ENCODE measurements at regions not wholly inside any gene's neighbourhood (a gene's known extent, or its start where the extent isn't known, plus 50 kb on each side); places are given as distances from the start of the nearest gene placed in this dataset.

DNA sequence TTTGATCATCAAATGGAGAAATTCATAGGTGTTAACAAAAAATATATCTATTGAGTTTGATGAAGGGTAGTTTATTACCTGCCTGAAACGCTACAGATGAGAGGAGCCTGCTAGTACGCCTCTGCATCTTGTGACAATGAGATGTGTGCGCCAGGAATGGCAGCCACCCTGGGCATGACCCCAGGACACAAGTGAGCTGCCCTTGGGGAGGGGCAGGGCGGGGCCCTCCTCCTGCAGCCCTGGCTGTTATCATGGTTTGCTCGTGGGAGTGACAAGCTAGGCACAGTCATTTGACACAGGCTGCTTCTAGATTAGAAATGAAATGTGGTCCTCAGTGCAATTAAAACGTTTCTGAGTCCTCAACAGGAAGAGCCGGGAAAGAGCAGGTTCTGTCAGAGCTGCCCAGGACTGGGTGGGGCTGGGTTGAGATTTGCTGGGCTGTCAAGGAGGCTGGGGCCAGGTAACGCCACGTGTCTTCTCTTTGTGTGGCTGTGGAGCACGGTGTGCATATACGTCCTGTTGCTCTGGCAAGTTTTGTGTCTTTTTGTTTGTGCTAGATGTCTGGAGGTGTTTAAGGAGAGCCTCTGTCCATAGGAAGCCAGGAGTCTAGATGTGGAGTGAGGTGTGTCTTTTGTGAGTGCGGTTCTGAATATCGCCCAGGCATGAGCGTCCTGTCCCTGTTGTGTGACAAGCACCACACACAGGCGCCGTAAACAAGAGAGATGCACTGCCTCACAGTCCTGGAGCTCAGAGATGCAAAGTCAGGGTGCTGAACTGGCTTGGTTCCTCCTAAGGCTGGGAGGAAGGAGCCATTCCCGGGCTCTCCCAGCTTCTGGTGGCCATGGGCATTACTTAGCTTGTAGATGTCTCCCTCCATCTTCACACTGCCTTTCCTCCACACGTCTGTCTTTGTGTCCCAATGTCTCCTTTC, 129.0 kb upstream of the IRX4 start:
- DNase-seq (ENCODE audit: low spot score) = no peak

- no peak for DNase-seq (ENCODE audit: low spot score)
Observed at GRCh38 chr5:2010940-2011339, 128.2 kb upstream of the IRX4 start.

GRCh38 chr5:2009986-2010914, 127.5 kb upstream of the IRX4 start:
- no peak for DNase-seq (ENCODE audit: low spot score)

- DNase-seq (ENCODE audit: low spot score) = no peak
Observed at GRCh38 chr5:2008851-2009629, 126.3 kb upstream of the IRX4 start.

DNA sequence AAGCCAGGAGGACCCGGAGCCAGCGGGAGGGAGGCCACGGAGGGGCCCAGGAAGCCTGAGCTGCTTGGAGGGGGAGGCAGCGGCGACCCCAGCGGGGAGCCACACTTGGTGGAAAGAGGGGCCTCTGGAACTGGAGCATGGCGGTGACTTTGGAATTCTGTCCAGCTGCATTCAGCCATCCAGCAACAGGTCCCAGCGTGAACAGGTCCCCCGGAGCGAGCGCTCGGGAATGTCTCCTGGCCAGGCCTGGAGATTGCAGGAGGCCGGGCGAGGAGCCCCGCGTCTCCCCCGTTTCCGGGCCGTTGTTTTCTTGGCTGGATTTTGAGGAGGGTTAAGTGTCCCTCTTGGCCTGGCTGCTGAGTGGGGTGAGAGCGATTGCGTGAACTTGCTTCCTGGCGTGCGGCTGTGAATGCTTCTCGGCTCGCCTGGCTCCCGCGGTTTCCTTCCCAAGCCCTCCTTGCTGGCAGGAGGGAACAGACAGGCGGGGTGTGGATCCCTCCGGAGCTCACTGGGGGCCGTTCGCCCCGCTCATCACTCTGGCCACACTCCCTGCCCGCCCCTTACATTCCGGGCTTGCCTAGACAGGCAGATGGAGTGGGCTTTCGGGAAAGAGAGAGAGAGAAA, 125.3 kb upstream of the IRX4 start:
- DNase-seq (ENCODE audit: low spot score) = no peak

DNA sequence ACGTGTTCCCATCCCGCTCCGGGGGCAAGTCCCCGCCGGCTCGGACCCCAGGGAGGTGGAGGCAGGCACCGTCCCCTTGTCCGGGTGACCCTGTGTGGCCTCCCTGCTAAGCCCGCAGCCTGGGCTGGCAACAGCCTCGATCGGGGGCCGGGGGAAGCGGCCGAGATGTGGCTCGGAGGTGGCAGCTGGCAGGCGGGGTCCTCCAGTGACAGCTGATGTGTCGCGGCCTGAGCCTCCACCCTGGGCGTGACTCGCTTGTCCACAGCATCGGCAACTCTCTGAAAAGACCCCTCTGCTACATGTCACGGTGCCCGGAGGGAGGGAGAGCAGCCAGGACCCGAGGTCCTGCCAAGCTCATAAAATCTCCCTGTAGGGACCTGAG, 124.8 kb upstream of the IRX4 start:
- no peak for DNase-seq (ENCODE audit: low spot score)

- DNase-seq (ENCODE audit: low spot score) = no peak
Observed at GRCh38 chr5:2006971-2007291, 124.2 kb upstream of the IRX4 start.

- DNase-seq (ENCODE audit: low spot score) = no peak
Observed at GRCh38 chr5:2006193-2006970, 123.7 kb upstream of the IRX4 start.

- DNase-seq (ENCODE audit: low spot score) = no peak
Observed at GRCh38 chr5:2005101-2006041, 122.6 kb upstream of the IRX4 start.

- DNase-seq (ENCODE audit: low spot score) = no peak
Observed at GRCh38 chr5:2003690-2004365, 121.1 kb upstream of the IRX4 start.

- no peak for DNase-seq (ENCODE audit: low spot score)
Observed at GRCh38 chr5:2003206-2003605, 120.5 kb upstream of the IRX4 start.

GRCh38 chr5:2001300-2001699, 118.6 kb upstream of the IRX4 start:
- DNase-seq (ENCODE audit: low spot score) = no peak

DNA sequence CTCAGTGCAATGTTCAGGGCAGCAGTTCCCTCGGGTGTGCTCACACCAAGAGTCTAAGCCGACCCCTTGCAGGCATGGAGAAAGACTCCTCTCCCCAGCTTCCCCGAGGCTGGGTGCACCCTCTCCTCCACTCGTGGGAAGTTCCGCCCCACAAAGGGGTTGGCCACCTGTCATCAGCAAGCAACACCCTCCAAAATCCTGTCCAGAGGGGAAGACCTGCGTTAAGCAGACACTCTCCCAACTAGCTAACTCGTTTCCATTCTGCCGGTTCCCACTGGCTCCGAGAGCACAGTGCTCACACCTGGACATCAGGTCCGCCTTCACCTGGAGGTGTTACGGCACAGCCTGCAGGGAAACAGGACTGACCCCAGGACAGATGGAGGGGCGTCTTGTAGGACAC, 117.9 kb upstream of the IRX4 start:
- no peak for DNase-seq (ENCODE audit: low spot score)

DNA sequence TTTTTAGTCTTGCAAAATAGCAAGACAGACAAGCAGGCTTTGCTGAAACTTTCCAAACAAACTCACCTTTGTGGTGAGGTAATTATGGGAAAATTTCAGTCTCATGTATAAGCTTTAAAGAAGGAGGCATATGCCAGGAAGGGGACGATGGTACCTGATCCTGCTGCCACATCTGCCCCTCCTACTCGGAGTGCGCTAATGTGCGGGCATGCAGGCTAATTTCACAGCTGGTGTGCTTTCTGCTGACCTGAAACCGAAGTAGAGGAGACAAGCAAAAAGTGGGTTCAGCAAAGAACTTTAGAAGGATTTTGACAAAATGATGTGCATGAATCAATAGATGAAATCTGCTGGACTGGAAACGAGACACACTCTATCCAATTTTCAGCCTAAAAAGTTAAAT, 117.1 kb upstream of the IRX4 start:
- no peak for DNase-seq (ENCODE audit: low spot score)

DNA sequence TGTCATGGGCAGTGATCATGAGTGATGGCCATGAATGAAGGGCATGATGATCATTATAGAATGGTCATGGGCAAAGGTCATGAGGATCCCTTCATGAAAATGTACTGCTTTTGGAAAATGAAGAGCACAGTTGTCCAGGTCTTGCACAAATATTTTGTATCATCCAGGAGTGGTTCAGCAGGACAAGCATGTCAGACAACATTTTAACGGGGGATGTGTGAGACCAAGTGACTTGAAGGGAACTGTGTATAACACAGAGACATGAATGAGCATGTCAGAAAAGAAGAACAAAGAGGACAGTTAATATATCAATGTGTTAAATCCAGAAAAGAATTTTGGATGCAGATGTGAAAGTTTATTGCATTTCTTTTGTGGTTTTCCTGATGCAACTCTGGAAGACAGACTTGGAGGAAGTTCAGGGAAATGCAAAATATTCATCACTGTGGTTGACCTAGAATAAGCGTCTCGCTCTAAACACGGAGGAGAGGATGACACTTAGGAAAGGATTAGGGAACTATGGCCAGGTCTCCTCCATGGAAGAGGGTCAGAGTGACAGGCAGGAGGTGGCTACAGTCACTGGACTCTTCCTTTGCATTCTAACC, 116.1 kb upstream of the IRX4 start:
- no peak for DNase-seq (ENCODE audit: low spot score)

- DNase-seq (ENCODE audit: low spot score) = no peak
Observed at GRCh38 chr5:1998348-1998669, 115.6 kb upstream of the IRX4 start.

DNA sequence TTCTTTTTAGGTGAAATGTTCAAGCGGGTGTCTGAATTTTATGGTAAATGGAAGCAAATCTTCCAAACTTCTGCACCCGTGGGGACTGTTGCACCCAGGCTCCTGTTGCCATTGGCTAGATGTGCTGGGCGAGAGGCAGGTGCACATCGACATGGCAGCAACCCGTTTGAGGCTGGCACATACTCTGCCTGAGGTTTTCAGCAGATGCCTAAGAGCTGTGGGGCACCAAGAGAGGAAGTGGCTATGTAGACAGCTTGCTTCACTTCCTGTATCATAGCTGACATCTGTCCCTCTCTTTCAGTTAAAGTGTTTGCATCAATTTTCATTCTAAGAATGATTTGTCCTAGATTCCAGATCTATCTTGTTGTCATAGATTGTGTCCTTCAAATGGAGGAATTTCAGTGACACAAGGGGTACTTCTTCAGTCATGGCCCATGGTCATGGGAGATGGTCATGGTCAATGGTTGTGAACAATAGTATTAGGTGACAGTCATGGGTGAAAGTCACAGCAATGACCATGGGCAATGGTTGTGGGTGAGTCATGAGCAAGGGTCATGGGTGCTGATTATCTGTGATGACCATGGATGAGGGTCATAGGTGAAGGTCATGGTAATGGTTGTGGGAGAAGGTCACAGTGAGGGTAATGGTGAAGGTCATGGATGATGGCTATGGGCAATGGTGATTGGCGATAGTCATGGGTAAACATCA, 115.1 kb upstream of the IRX4 start:
- DNase-seq (ENCODE audit: low spot score) = no peak

- DNase-seq (ENCODE audit: low spot score) = no peak
Observed at GRCh38 chr5:1995491-1995890, 112.8 kb upstream of the IRX4 start.

Measured in pons (tissue), 1 donor.